ENCODE measurements at regions not wholly inside any gene's neighbourhood (a gene's known extent, or its start where the extent isn't known, plus 50 kb on each side); places are given as distances from the start of the nearest gene placed in this dataset.

DNA sequence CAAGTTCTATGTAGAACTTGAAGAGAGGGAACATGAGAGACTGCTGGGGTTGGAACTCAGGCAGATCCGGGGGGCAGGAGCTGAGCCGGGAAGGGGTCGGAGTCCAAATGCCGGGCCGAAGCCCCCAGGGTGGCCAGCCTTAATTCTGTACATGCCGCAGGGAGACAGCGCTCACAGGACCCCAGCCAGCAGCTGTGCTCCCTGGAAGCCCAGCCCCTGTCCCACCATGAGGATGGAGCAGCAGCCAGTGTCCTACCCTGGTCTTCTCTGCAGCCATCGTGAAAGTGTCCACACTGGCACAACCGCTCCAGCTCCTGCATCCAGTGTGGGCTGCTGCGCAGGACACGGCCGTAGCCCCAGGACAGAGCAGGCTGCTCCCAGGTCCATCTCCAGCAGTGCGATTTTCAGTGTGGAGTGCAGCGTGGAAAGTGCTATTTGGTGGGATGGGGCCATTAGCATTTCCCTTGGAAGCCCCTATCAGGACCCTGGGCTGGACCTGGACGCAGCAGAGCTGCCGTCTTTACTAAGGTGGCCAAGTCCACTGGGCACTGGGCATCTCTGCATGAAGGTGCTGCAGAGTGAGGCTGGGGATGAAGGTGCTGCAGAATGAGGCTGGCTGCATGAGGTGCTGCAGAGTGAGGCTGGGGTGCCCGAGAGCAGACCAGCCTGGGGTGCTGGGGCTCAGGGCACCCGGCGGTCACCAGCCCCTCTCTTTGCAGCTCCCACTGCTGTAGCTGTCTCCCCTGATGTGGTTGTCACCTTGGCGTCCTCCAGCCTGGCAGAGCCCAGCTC, 737.4 kb downstream of the BRD1 start:
- DNase-seq (ENCODE audit: low read depth), result no peak

DNA sequence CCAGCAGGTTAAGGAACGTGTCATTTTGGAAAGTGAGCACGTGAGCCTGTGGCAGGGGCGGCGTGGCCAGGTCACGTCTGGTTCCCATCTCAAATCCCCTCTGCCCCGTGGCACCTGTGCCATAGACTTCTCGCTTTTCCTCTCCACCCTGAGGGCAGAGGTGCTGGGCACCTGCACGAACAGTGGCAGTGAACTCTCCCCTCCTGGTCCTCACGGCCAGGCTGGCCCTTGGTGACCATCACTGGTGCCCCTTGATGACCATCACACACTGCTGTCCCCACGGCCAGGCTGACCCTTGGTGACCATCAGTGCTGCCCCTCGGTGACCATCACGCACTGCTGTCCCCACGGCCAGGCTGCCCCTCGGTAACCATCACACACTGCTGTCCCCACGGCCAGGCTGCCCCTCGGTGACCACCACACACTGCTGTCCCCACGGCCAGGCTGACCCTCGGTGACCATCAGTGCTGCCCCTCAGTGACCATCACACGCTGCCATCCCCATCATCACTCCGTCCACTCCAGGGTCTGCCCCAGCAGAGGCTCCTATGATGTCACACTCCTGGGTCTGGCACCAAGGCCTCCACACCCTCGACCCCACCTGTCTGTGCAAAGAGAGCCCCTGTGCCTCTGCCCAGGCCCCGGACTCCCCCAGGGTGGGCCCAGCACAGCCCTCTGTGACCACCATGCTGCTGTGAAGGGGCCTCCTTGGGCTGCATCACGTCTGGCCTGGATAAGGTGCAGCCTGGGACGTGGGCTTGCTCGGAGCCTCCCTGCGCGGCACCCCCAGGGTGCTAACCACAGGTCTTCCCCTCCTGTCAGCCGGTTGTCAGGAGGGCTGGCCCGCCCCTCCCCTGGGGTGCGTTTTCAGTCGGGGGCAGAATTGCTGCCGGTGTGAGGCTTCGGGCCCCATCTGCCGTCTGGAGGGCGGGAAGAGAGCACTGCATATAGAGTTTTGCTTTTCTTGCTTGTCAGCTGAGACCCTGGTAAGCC, 738.6 kb downstream of the BRD1 start:
- no peak for DNase-seq (ENCODE audit: low read depth)

GRCh38 chr22:49087716-49088601, 739.7 kb downstream of the BRD1 start:
- no peak for DNase-seq (ENCODE audit: low read depth)

- no peak for DNase-seq (ENCODE audit: low read depth)
These were observed 740.5 kb downstream of the BRD1 start for GRCh38 chr22:49087198-49087597.

DNA sequence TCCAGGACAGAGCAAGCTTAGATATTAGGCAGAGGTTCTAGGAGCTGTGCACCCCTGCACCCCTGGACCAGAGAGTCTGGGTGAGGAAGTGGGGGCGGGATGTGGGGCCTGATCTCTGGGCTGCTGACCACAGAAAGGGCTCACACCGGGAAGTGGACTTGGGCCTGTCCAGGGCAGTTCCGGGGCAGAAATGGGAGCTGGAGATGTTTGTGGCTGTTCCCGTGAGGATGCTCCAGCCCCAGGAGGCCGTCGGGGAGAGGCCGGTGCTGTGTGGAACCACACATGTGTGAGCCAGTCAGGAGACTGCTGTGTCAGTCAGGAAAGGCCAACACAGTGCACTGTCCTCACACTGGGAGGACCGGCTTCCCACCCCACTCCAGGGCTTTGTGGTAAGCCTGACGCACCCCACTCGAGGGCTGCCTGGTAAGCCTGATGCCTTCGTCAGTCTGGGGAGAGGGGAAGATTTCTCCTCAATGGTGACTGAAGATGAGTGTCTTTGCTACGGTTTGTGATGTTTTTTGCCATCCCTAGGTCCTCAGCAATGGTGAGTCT, 741.0 kb downstream of the BRD1 start:
- no peak for DNase-seq (ENCODE audit: low read depth)

- no peak for DNase-seq (ENCODE audit: low read depth)
These were observed 741.5 kb downstream of the BRD1 start for GRCh38 chr22:49086181-49086580.

GRCh38 chr22:49084206-49084605, 743.5 kb downstream of the BRD1 start:
- no peak for DNase-seq (ENCODE audit: low read depth)

GRCh38 chr22:49083607-49084006, 744.1 kb downstream of the BRD1 start:
- no peak for DNase-seq (ENCODE audit: low read depth)

DNA sequence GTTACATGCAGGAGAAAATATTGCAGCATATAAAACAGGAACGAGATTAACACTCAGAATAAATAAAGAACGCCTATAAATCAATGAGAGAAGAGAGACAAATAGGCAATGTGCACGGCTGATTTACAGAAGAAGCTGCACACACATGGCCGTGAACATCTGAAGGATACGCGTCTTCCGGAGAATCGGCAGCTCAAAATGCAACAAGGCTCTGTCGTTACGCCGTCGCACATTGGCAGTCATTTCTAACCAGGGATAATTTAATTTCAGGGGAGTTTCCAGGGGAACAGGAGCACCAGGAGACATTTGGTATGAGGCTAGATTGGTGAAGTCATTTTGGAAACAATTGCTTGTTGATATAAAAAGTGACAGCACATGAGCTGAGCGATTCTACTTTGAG, 745.2 kb downstream of the BRD1 start:
- no peak for DNase-seq (ENCODE audit: low read depth)

DNA sequence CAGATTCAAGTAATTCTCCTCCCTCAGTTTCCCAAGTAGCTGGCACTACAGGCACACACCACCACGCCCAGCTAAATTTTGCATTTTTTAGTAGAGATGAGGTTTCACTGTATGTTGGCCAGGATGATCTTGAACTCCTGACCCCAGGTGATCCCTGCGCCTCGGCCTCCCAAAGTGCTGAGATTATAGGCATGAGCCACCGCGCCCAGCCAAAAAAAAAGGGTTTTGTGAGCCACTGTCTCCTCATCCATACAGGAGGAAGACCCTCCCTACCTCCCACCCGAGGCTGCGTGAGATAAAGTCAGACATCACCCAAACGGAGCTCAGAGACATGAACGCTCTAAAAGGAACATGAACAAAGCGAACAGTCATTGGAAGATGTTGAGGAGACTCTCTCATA, 745.7 kb downstream of the BRD1 start:
- DNase-seq (ENCODE audit: low read depth), result no peak

GRCh38 chr22:49081261-49081666, 746.4 kb downstream of the BRD1 start:
- no peak for DNase-seq (ENCODE audit: low read depth)

- DNase-seq (ENCODE audit: low read depth), result no peak
These were observed 747.0 kb downstream of the BRD1 start for GRCh38 chr22:49080631-49081030.

- DNase-seq (ENCODE audit: low read depth), result no peak
These were observed 747.8 kb downstream of the BRD1 start for GRCh38 chr22:49079743-49080500.

DNA sequence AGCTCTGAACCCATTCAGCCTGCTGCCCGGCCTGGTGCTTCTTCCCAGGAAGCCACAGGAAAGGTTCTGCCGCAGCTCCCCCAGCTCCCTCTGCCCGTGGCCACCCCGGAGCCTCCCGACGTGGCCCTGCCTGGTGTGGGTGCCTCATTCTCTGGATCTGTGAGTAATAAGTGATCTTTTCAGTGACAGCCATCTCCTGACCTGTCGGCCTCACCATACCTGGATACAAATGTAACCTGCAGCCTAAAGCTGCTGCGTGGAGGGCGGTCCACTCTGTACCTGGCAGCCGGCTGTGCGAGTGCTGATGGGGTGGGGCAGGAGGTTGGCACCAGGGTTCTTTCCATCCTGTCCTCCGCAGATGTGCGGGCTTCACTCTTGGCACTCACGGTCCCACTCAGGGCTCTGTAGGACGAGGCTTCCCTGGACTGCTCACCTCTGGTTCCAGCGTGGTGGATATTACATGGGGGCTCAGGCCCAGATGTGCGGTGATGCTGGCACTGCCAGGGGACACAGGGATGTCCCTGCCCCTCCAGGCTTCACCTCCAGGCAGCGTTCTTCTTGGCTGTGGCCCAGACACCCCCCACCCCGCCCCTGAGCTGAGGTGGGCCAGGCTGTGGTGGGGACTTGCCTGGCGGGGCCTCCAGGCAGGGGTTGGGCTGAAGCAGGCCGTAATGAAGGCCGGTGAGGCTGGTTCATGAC, 748.5 kb downstream of the BRD1 start:
- no peak for DNase-seq (ENCODE audit: low read depth)

- no peak for DNase-seq (ENCODE audit: low read depth)
These were observed 749.5 kb downstream of the BRD1 start for GRCh38 chr22:49078076-49078710.

DNA sequence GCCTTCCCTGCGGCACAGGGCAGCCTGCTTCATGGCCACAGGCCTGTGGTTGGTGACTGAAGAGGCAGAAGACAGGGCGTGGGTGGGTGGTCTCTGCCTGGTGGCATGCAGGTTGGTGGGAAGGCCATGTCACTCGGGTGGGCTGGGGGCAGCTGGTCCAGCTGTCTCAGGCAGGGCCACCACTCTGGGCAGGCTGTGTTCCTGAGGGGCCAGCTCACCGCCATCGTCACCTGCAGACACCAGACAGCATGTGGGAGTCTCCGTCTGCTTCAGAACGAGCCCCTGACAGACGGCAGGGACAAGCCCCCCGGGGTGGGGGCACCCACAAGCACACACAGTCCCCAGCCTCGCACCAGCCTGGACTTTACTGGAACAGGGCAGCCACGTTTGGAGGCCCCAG, 750.1 kb downstream of the BRD1 start:
- no peak for DNase-seq (ENCODE audit: low read depth)

- DNase-seq (ENCODE audit: low read depth), result no peak
These were observed 750.7 kb downstream of the BRD1 start for GRCh38 chr22:49077036-49077393.

DNA sequence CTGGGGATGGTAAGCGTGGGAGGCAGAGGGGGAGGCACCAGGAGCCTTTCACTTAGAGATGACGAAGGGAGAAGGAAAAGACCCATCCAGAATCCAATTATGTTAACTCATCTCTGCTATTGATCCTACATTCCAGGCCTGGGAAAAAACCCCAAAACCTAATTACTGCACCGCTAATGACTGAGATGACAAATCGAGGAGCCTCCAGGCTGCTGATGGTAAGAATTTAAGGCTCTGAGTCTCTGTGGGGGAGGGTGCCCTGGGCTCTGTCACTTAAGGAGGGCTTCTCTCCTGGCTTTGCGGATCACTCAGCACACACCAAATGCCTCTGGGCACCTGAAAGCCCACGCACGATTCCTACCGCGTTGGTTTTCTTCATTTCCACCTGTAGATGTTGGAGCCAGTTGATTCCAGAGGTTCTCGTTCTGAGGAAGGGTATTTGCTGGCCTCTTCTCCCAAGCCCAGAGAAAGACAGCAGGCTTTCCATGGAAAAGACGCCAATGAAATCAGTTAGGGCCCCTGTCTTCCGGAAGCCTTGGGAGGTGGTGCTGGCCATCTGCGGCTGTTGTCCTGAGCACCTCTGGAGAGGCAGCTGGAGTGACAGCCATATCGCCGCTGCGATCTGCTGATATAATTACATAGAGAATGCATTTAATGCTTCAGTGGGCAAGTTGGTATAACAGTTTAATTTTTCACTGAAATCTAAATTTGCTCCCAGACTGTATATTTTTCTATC, 751.2 kb downstream of the BRD1 start:
- no peak for DNase-seq (ENCODE audit: low read depth)

DNA sequence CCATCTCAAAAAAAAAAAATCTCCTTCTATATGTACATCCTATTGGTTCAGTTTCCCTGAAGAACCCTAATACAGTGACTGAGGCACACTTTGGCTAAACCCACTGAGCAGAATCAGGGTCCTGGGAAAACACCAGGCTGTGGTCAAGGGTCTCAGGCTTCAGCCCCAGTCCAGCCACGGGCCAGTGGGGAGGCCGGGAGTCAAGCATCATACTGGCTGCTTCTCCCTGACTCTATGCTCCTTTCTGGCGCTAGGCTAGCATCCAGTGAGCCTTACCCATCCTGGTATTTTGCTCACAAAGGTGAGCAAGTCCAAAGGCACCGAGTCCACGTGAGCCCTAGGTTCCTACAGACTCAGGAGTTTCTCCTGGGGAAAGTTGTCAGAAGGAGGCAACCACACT, 752.5 kb downstream of the BRD1 start:
- DNase-seq (ENCODE audit: low read depth), result no peak
